Erythroblast (primary cell): ENCODE measurements at regions not wholly inside any gene's neighbourhood (a gene's known extent, or its start where the extent isn't known, plus 50 kb on each side); places are given as distances from the start of the nearest gene placed in this dataset.

ENCODE experiments used
- GATA1 ChIP-seq: IDR thresholded peaks from 2 replicates; pipeline ENCODE4 v1.6.1; 2011; ENCODE audit warnings: low read depth, mild to moderate bottlenecking, control low read depth, low read length, moderate library complexity
- POLR2A ChIP-seq: IDR thresholded peaks from 2 replicates; pipeline ENCODE4 v1.6.1; 2011; ENCODE audit warnings: mild to moderate bottlenecking, low read length

- no peak for TF ChIP-seq POLR2A
- TF ChIP-seq GATA1: no peak
Measured at GRCh38 chr14:23814527-23815256, 138.9 kb upstream of the DHRS4 start.
